Activated CD4-positive, alpha-beta T cell treated with anti-CD3 and anti-CD28 coated beads, Interleukin-2, amount 50 U/mL, for 48 hours (primary cell): ENCODE measurements at regions not wholly inside any gene's neighbourhood (a gene's known extent, or its start where the extent isn't known, plus 50 kb on each side); places are given as distances from the start of the nearest gene placed in this dataset.

ENCODE experiments used
- DNase-seq, 2 experiments: peaks; one replicate each; pipeline ENCODE4 v3.0.0-alpha.2; 2020

DNA sequence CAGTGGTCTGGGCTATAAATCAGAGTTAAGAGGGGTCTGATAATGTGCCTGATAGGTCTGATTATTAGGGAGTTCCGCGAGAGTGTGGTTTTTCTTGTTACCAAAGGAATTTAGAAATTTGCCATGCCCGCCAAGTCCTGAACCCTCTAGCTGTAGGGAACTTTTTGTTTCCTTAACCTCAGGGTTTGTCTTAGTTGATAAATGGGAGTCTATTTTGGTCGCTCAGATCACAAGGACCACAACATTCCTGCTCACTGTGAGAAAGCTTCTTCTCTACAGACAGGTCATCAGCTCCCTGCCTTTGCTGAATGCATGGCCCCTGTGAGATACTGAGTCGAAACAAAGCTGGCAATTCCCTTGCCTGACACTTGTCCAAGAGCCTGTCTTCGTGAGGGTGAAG is 497.8 kb downstream of the HS3ST4 start:
- DNase-seq = no peak

DNA sequence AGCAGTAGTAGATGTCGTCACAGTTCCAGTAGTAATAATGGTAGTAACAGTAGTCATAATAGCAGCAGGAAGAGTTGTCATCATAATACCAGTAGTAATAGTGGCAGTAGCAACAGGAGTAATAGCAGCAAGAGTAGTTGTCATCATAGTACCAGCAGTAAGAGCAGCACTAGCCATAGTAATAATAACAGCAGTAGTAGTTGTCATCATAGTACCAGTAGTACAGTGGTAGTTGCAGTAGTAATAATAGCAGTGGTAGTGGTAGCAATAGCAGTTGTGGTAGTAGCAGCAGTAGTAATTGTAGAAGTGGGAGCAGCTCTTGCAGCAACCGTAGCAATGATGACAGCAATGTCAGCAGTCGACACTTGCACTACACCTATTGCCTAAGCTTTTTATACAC is 502.8 kb downstream of the HS3ST4 start:
- DNase-seq = no peak

DNA sequence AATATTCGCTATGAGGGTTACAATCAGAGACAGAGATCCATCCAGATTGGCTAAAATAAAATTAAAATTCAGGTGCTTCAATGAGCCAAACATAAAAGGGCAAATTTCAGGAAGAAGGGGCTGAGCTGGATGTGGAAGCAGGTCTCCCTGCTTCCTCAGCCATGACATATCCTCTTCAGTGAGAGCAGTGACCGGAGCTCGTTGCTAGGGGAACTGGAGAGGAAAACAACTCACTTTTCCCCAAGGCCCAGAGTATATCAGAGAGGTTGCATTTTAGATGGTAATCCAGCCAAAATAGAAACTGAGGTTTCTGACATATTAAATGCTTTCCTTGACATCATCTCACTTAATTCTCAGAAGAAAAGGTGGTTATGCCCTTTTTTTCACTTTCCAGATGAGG is 503.5 kb downstream of the HS3ST4 start:
- DNase-seq = no peak

DNA sequence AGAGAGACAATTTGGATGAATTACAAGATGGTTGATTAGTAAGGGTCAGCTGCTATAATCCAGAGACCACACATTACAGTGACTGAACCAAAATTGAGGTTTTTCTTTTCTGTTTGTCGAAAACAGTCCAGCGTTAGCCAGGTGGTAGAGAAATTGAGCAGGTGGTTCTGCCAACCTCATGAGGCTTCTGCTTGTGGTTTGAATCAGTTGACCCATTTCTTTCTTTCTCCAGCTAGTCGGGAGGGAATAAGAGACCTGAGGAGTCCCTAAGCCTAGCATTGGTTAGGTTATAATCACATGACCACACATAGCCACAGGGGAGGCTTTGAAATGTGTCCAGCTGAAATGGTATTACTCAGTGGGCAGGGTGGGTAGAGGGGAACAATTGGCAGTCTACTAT is 504.6 kb downstream of the HS3ST4 start:
- DNase-seq = no peak

DNA sequence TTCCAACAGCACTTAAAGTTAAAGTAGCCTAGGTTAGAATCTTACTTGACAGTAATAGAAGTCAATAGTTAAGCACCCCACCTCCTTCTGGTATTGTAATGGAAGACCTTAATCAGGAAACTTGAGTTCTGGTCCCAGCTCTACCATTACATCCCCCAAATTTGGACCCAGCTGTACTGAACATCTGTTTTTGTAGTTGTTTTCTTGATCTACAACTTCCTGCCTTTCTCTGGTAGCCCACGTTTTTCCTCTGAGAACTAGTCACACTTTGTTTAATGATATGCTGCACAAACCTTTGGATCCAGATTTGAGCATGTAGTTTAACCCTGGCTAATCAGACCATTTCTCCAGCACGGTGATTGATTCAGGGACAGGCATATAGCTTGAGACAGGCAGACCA is 505.0 kb downstream of the HS3ST4 start:
- DNase-seq = no peak

DNA sequence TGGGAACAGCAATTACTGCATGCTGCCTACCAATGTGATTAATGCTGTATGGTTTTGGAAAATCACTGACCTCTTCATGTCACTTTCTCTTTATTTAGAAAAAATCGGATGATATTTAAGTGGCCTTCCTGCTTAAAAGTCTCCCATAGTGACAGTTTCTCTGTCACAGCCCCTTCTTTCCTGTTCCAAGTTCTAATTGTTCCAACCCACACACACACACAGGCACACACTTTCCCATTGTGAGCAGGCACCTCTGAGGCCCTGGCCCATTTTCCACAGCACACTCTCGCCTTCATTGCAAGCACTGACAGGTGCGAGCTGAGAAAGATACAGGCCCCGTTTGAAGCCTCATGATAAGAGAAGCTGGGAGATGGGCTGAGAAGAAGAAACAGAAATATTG is 505.9 kb downstream of the HS3ST4 start:
- DNase-seq = no peak

DNA sequence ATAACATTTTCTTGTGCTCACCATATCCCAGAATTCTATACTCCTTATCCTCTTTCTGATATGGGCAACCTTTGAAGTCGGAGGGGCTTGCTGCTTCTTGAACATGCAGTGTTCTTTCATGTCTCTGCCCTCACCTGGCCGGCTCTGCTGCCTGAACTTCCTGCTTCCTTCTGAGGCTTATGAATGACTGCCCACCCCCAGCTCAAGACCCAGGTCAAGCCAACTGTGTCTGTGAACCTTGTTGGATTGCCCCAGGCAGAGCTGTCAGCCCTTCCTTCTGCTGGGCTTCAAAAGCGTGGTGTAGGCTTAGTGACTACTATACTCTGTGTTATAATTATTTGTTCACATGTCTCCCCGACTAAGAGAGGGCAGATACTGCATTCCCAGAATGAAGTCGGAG is 506.5 kb downstream of the HS3ST4 start:
- no peak for DNase-seq

DNA sequence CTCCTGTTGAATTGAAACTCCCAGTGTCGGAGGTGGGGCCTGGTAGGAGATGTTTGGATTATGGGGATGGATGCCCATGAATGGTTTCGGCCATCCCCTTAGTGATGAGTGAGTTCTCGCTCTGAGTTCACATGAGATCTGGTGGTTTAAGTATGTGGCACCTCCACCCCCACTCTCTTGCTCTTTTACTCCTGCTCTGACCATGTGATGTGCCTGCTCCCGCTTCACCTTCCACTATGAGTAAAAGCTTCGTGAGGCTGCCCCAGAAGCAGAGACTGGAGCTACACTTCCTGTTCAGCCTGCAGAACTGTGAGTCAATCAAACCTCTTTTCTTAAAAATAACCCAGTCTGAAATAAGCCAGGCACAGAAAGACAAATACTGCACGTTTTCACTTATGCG is 512.4 kb downstream of the HS3ST4 start:
- DNase-seq = peak in 1 of 2 experiments; percentile 2

DNA sequence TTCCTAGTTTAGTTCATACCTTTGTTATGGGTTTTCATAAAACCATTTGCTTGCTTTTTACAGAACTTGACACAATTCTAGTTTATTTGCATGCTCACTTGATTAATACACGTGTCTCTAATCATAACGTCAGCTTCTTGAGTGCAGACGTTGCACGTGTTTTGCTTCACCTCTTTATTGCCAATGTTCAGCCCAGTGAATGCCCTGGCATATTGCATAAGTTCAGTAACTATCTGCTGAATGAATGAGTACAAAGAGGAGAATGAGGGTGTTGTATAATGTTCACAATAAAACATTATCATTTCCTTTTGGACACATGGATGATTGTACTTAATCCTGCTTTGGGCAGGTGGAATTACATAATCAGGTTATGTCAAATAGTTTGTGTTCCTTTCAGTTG is 519.8 kb downstream of the HS3ST4 start:
- DNase-seq = no peak

DNA sequence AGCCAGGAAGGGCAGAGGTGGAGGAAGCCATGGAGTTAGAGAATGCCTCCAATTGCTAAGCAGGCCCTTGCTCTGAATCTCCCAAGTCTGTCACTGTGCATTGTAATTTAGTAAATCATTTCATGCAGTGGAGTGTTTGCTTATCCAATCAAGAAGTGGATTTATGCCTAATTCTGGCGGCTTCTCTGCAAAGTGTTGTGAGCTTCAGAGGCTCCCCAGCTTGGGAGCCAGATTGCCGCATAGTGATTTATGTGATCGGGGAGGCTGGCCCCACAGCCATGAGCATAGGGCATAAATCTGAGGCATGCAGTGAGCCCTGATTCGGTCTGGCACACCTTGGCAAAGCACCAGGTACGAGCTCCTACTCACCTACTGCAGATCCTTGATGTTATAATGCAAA is 520.8 kb downstream of the HS3ST4 start:
- no peak for DNase-seq

DNA sequence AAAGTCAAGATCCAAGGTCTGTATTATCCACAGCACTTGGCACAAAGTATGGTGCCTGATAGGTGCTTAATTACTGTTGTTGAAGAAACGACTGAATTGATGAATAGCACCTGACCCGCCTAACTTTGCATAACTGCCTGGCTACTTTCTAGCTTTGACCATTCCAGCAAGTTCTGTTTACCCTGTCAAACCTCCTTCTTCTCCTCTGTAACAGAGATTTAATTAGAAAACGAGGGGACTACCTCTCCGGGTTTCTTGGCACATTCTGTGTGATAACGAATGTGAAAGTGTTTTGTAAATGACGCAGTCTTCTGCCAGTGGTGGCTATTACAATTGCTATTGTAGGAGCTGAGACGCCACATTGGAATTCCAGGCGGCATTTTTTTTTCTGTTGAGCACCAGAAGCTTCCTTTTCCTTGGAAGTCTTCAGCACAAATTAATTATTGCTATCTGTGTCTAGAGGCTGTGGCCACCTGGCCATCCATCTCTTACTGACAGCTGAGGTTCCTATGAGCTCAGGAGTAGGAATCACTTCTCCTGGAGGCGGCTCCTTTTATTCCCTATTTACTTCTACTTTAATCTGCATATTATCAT is 522.9 kb downstream of the HS3ST4 start:
- DNase-seq = no peak

DNA sequence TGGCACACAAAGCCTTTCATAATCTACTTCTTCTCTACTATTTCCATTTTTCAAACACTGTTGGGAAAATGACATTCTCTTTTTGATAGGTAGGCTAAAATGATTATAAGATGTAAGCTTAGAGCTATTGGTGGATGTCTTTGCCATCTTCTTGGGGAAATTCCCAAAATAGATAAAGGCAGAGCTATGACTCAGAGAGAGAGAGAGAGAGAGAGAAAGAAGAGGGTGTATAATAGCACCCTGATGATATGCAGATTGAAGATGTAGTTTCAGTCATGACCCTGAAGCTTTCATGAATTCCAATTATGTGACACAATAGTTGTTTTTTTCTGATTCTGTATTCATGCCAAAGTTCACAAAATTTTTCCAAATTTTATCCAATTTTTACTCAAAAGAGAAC is 529.1 kb downstream of the HS3ST4 start:
- no peak for DNase-seq

DNA sequence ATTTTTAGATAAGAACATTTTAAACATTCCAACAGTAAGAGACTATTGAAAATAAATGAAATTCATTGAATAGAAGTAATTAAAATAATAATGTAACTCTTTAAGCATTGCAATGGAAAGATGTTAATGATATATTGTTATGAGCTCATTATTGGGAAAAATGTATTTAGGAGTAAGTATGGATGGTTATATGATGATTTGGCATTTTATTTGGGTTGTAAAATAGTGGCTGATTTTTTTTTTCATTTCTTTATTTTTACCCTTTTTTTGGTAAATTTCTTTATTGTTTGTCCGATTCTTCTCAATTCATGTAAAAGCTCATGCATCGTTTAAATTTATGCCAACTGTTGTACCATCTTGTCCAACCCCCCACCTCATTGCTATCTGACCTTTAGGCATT is 539.9 kb downstream of the HS3ST4 start:
- DNase-seq = no peak

DNA sequence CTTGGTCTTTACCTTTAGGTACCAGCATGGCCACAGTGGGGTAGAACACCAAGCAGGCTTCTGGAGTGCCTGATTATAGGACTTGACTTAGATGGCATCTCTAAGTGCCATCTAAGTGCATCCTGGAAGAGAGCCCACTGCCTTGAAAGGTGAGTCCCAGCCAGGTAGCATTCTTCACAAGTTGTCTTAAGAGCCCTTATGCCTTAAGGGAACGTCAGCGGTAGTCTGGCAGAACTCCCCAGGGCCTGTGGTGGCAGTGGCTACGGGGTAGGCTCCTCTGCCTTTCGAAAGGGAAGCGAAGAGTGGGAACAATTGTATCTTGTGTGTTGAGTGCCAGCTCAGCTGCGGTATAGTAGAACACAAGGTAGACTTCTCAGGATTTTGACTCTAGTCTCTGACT is 549.0 kb downstream of the HS3ST4 start:
- no peak for DNase-seq

DNA sequence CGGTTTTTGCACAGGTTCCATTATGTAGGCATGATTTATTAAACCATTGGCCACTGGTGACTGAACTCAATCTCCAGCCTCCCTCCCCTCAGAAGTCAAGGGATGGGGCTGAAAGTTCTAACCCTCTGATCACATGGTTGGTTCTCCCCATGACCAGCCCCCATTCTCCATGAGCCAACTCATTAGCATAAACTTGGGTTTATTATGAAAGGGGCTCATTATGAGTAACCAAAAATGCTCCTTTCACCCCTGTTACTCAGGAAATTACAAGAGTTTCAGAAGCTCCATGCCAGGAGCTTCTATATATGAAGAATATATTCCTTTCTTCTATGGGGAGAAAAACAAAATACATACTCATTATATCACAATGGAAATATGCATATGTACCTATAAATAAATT is 555.3 kb downstream of the HS3ST4 start:
- DNase-seq = no peak

DNA sequence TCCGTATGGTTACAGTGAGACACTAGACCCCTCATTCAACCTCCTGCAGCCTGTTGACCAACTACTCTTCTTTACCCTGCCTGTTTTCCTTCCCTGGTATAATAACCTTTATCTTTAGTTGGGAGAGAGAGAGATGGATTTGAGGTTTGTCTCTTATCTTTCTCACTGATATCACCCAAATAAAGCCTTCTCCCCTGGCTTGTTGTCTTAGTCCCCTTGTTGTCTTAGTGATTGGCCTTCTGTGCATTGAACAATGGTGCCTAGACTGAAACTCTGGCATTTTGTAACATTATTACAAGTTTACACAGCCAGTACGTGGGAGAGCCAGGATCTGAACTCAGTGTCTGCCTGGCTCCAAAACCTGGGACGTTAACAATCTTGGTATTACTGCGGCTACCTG is 560.8 kb downstream of the HS3ST4 start:
- no peak for DNase-seq

DNA sequence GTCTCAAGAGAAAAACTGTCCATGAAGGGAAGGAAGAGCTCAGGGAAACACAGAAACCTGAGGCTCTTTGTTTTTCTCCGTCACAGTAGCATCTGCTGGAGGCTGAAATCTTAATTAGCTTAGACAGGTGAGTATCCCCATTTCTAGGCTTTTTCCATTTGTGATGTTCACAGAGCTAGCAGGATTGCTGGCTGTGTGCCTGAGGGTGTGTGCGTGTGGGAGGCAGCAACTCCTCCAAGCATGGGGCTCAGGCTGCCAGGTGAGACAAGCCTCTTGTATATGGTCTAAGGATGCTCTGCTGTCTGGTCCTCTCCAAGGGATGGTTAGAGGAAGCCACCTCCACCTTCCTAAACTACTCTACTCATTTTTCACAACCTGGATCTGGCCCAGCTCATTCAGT is 569.9 kb downstream of the HS3ST4 start:
- no peak for DNase-seq

DNA sequence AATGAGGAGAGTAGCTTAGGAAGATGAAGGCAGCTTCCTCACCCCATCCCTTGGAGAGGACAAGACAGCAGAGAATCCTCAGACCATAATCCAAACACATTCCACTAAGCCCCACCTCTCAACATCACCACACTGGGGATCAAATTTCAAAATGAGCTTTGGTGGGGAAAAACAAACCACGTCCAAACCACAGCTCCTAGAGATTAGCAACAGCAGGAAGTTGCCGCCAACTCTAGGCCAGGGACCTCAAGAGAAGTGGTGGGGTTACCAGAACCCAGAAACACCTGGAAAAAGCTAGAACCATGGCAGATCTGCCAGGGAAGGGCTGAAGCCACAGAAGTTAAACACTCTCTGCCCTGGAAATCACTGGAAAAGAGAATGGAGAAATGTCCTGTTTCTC is 571.6 kb downstream of the HS3ST4 start:
- no peak for DNase-seq

DNA sequence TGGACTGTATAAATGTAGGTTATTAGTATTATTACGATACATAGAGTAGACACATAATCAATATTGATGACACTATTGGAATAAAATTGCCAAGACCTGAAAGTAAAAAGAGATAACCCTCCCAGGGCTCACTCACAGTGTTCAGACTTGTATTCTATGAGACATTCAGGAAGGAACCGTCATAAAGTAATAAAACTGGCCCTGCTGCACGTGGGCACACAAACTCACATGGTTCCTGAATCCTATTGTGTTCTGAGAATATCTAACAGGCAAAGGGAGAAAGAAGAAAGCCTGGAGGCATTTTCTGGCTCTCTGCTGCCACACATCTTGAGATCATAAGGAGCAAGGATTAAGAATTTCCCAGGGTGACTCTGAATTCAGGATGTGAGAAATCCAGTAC is 575.9 kb downstream of the HS3ST4 start:
- DNase-seq = no peak

DNA sequence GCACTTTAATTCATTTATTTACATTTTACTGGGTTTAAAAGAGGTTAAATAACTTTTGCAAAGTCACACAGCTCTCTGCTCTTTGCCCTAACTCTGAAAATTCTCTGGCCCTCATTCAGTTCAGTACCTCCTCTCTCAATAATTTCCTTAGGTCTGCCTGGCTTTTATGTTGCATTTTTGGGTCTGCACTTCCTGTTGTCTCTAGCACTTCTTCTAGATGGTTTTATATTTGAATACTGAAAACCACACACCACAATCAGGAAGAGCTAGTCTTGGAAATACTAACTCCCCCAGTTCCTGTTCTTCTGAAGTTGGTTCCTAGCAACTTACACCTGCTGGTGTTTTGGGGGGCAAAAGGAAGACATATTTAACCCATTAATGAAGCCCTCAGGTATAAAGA is 577.9 kb downstream of the HS3ST4 start:
- no peak for DNase-seq

DNA sequence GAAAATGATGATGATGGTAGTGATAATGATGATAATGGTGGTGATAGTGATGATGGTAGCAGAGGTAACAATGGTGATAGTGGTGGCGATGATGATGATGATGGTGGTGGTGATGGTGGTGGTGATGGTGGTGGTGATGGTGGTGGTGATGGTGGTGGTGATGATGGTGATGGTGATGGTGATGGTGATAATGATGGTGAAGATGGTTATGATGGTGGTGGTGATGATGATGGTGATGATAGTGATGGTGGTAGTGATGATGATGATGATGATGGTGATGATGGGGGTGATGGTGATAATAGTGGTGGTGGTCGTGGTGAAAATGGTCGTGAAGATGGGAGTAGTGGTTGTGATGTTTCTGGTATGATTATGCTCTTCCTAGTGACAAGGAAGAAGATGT is 581.8 kb downstream of the HS3ST4 start:
- no peak for DNase-seq

DNA sequence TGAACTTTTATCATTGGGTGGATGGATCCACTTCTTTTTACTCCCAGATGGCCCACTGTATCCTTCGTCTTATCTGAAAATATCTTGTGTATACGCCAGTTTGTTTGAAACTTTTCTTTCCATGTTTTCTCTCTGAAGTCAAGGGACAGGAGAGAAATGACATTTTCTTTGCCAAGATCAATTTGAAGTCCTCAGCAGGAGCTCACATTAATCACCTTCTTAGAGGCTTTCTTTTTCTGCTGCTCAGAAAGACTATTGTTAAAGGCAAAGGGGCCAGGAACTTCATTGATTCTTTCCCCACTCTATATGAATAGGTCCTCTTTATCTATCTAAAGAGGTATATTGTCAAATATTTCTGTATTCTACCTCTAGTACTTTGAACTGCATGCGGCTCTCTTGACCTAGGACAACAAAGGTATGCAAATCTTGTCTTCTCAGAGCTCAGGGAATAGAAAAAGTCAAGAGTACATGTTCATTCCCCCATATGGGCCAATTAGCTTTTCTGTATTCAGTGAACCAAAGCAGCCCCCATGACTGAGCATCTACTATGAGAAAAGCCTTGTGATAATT is 583.3 kb downstream of the HS3ST4 start:
- no peak for DNase-seq

DNA sequence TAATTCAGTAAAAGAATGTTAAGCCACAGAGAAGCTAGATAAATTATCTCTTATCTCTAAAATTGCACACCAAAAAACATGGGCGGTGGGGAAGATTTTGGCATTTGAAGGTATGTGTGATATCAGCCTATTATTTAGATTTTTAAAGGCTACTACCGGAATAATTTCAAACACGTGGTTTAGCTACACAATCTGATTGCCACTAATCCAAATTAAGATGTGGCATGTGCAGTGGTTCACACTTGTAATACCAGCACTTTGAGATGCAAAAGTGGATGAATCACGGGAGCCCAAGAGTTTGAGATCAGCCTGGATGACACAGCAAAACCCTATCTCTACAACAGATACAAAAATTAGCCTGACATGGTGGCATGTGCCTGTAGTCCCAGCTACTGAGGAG is 584.5 kb downstream of the HS3ST4 start:
- DNase-seq = no peak

DNA sequence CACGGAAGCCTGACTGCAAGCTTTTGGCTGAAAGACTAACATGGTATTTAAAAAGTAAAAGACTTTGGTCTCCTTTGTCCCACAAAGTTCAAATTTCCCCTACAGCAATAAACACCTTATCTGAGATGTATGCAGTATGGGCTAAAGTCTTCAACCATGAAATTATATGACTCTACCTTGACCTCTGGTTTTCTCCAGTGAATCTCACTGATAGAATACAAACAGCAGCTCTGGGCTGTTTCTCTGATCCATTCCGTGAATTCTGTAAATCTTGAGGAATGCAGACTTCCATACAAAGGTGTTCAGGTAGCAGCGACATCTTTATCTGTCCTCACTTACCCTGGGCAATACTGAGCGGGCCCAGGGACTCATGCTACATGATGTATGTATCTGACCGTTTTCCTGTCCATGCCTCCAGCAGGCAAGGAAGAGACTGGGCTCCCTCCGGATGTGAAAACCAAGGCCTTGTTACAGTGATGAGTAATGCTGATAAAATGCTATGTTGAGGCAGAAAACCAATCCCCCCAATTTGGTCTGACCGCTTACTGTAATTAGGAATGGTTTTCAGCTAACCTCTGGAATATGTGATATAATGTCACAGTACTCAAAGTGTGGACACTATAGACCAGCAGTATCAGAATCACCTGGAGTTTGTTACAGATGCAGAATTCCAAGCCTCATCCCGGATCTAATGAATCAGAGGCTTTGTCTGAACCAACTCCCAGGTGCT is 589.8 kb downstream of the HS3ST4 start:
- DNase-seq = no peak
